ENCODE measurements at regions not wholly inside any gene's neighbourhood (a gene's known extent, or its start where the extent isn't known, plus 50 kb on each side); places are given as distances from the start of the nearest gene placed in this dataset.
"Not testable (repeated sequence)": the region's sequence is repeated elsewhere in the genome, so short reads cannot be mapped to it uniquely, and the experiment has no call there.

- not testable (repeated sequence) for TF ChIP-seq CTCF (IDR thresholded peaks at IDR 0.05; ENCODE audit: low read length); EZH2 (IDR thresholded peaks at IDR 0.05; ENCODE audit: borderline replicate concordance, low read length)
Measured at GRCh38 chr5:147139759-147140158, 95.1 kb upstream of the STK32A start.

Measured in OCI-LY1 (cell line).